Esophagus muscularis mucosa (tissue), 4 donors: ENCODE measurements at regions not wholly inside any gene's neighbourhood (a gene's known extent, or its start where the extent isn't known, plus 50 kb on each side); places are given as distances from the start of the nearest gene placed in this dataset.

ENCODE experiments used
- CTCF ChIP-seq, 3 experiments: fragments of 200-600 bp in 2 of 3; fragments of 450-650 bp in 1 of 3; sonication (generic) in 2 of 3; IDR thresholded peaks; one replicate each; pipeline ENCODE4 v1.5.1; 2017 to 2019; ENCODE audit warnings: antibody characterized with exemption in 3 of 3, mild to moderate bottlenecking in 2 of 3, moderate library complexity in 1 of 3
- EP300 ChIP-seq: sonication (generic); formaldehyde crosslinking; IDR thresholded peaks from one replicate; pipeline ENCODE4 v1.6.1; 2017; ENCODE audit warnings: antibody characterized with exemption
- POLR2A ChIP-seq: fragments of 450-650 bp; IDR thresholded peaks from one replicate; pipeline ENCODE4 v1.6.1; 2017; ENCODE audit warnings: antibody characterized with exemption, moderate library complexity, mild to moderate bottlenecking, low read depth
- POLR2AphosphoS5 ChIP-seq, 2 donors: sonication (generic); formaldehyde crosslinking; IDR thresholded peaks; one replicate each; pipeline ENCODE4 v1.6.1; 2017; ENCODE audit warnings: antibody characterized with exemption in 2 of 2

GRCh38 chr14:21768116-21768874 is 94.7 kb upstream of the OR4E1 start:
- no peak for TF ChIP-seq CTCF (IDR thresholded peaks at IDR 0.05)
- no peak for TF ChIP-seq EP300
- TF ChIP-seq POLR2A, result no peak
- TF ChIP-seq POLR2AphosphoS5 (IDR thresholded peaks at IDR 0.05), result no peak
